ENCODE measurements at regions not wholly inside any gene's neighbourhood (a gene's known extent, or its start where the extent isn't known, plus 50 kb on each side); places are given as distances from the start of the nearest gene placed in this dataset.

GRCh38 chr6:87944541-87944954 is 103.1 kb upstream of the SPACA1 start:
- no peaks in the 10 kb centered on the region for H3K9me3 ChIP-seq (ENCODE audit: low read length)
- no TSS peak for BruUV-seq (replicated peaks)
- DNase-seq (ENCODE audit: low spot score) (peak; percentile 71), ATAC-seq (peak; percentile 100), FAIRE-seq (peak; percentile 85)
- peaks cover 0 to 8% of the 10 kb centered on the region in 2 experiments; a peak in 3 of 5 replicates for H3K27me3 ChIP-seq (ENCODE audit: control insufficient read depth in 1 of 2, insufficient read depth in 2 of 2, low read length in 2 of 2)
- no peaks in the 10 kb centered on the region for H4K20me1 ChIP-seq (ENCODE audit: insufficient read depth, low read length)
- no peaks in the 10 kb centered on the region for H3K79me2 ChIP-seq (ENCODE audit: insufficient read depth, low read length)
- 10% methylated on average over 5 of the region's 5 CpGs for WGBS (ENCODE audit: low lambda C conversion rate)
- peak; percentile 36; the same call in 1 of the 2 replicates for TF ChIP-seq RAD21 (CRISPR knock-in tag; IDR thresholded peaks at IDR 0.05)
- TF ChIP-seq ZNF782 (CRISPR knock-in tag; IDR thresholded peaks at IDR 0.05; ENCODE audit: borderline replicate concordance), result no peak
- peak; percentile 77 for TF ChIP-seq CTCF (CRISPR knock-in tag; IDR thresholded peaks at IDR 0.05)
- TF ChIP-seq SMC3 (IDR thresholded peaks at IDR 0.05; ENCODE audit: low read length), result 0 out of 2 replicates have a peak, but pooled peaks have one; percentile 25
- peak; percentile 25; the same call in 1 of the 2 replicates for TF ChIP-seq MAX (IDR thresholded peaks at IDR 0.05)
- peak; percentile 12; the same call in 1 of the 2 replicates for TF ChIP-seq FOSL2 (CRISPR knock-in tag; IDR thresholded peaks at IDR 0.05)
- 0 out of 2 replicates have a peak, but pooled peaks have one; percentile 37 for TF ChIP-seq KDM3A (CRISPR knock-in tag; IDR thresholded peaks at IDR 0.05; ENCODE audit: low read depth)
- peak; percentile 29; the same call in 1 of the 2 replicates for TF ChIP-seq SALL1 (CRISPR knock-in tag; IDR thresholded peaks at IDR 0.05)
- TF ChIP-seq ZNF770 (CRISPR knock-in tag; IDR thresholded peaks at IDR 0.05), result 0 out of 2 replicates have a peak, but pooled peaks have one; percentile 9
- peak; percentile 24; the same call in 1 of the 3 replicates for TF ChIP-seq MXI1 (IDR thresholded peaks at IDR 0.05; ENCODE audit: borderline replicate concordance, low read depth, low read length)
- peak; percentile 31; the same call in 1 of the 2 replicates for TF ChIP-seq ZNF687 (CRISPR knock-in tag; IDR thresholded peaks at IDR 0.05)
- peak; percentile 88 for TF ChIP-seq STAG1 (CRISPR knock-in tag; IDR thresholded peaks at IDR 0.05)
- TF ChIP-seq ZSCAN12 (CRISPR knock-in tag; IDR thresholded peaks at IDR 0.05), result no peak
- TF ChIP-seq ZNF790 (CRISPR knock-in tag; IDR thresholded peaks at IDR 0.05; ENCODE audit: borderline replicate concordance), result no peak
- TF ChIP-seq ZFX (CRISPR knock-in tag; IDR thresholded peaks at IDR 0.05; ENCODE audit: low read depth), result peak; percentile 25; the same call in 1 of the 2 replicates
- in situ Hi-C loops (cut with HindIII; ENCODE audit: extremely low pct_ligation_motif_present, low pct_unique_long_range_greater_than_20kb), result loop anchor here (25.0 kb wide), 1 partner anchor 918 kb away; no protein-coding TSS in a partner anchor
- H3K4me2 ChIP-seq (ENCODE audit: low read depth, low read length), result peak overlapping the region; percentile 53
- H3K4me1 ChIP-seq (ENCODE audit: insufficient read depth, low read length), result peaks cover 11% of the 10 kb centered on the region
- intact Hi-C loops (cut with micrococcal nuclease; ENCODE audit: unreplicated experiment), result loop anchor here (1.0 kb wide), 2 partner anchors 244 to 460 kb away; no protein-coding TSS in a partner anchor
- H3K4me3 ChIP-seq (replicated peaks in 1 of 3; ENCODE audit: insufficient read depth in 1 of 3, low read depth in 2 of 3, low read length in 3 of 3), result 0 out of 6 replicates have a peak overlapping the region, but pooled peaks of 1 of the 3 experiments have one; percentile 1
- H3K36me3 ChIP-seq (replicated peaks in 1 of 2; ENCODE audit: control insufficient read depth in 1 of 2, insufficient read depth in 2 of 2, low read length in 2 of 2), result no peaks in the 10 kb centered on the region
- POLR2A ChIA-PET, result interaction anchor here (1.1 kb wide), 1 partner anchor 146 kb away, joined by 3 read pairs; no protein-coding TSS in a partner anchor
- CTCF ChIA-PET (ENCODE audit: low intra/inter-chr PET ratio, low total read pairs), result no interaction called here
- no peak overlapping the region for H3K9ac ChIP-seq (ENCODE audit: insufficient read depth, low read depth, low read length)
- H2AFZ ChIP-seq (ENCODE audit: low read length), result peak overlapping the region; percentile 28
- H3K27ac ChIP-seq (ENCODE audit: extremely low read length, insufficient read depth, low read length), result no peak overlapping the region
